C1 segment of cervical spinal cord (tissue), 14 donors: ENCODE measurements at regions not wholly inside any gene's neighbourhood (a gene's known extent, or its start where the extent isn't known, plus 50 kb on each side); places are given as distances from the start of the nearest gene placed in this dataset.

Source experiments
- DNase-seq, 14 donors: peaks; one replicate each; lab custom pipeline; 2025; lab: John Stamatoyannopoulos, UW

- DNase-seq, result no peak
Measured at GRCh38 chr2:177342736-177343135, 49.8 kb upstream of the AGPS start.
